Fibroblast of pulmonary artery (primary cell): ENCODE measurements at regions not wholly inside any gene's neighbourhood (a gene's known extent, or its start where the extent isn't known, plus 50 kb on each side); places are given as distances from the start of the nearest gene placed in this dataset.

Source experiments
- DNase-seq: peaks from one replicate; pipeline ENCODE4 v3.0.0-alpha.2; 2010; ENCODE audit warnings: low read depth
- H3K4me3 ChIP-seq: replicated peaks from 2 replicates; pipeline ENCODE4 v1.5.1; 2011; ENCODE audit warnings: low read depth, mild to moderate bottlenecking, control low read depth, low read length, moderate library complexity
- TF ChIP-seq, protein P1 (sequence below): IDR thresholded peaks from 2 replicates; pipeline ENCODE4 v1.5.1; 2011; ENCODE audit warnings: mild to moderate bottlenecking, control low read depth, low read length, inconsistent platforms; ENCODE audit errors: missing control alignments

DNA sequence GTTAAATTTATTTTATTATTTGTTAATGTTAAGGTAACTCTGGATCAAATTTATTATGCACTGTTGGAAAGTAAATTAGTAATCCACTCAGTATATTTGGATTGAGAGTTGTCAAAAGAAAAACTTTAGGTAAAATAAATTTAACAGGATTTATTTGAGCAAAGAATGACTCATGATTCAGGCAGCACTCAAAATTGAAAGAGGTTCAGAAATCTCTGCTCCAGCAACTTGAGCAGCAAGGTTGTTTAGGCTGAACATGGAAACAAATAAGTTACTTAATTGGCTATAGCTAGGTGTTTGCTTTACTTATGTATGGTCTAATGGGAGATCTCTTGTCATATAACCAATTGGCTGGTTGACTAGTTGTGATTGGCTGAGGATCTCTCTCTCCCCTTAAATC, 296.2 kb upstream of the EDIL3 start:
- DNase-seq: no peak
- H3K4me3 ChIP-seq: no peak overlapping the region
- TF ChIP-seq, protein P1, sequence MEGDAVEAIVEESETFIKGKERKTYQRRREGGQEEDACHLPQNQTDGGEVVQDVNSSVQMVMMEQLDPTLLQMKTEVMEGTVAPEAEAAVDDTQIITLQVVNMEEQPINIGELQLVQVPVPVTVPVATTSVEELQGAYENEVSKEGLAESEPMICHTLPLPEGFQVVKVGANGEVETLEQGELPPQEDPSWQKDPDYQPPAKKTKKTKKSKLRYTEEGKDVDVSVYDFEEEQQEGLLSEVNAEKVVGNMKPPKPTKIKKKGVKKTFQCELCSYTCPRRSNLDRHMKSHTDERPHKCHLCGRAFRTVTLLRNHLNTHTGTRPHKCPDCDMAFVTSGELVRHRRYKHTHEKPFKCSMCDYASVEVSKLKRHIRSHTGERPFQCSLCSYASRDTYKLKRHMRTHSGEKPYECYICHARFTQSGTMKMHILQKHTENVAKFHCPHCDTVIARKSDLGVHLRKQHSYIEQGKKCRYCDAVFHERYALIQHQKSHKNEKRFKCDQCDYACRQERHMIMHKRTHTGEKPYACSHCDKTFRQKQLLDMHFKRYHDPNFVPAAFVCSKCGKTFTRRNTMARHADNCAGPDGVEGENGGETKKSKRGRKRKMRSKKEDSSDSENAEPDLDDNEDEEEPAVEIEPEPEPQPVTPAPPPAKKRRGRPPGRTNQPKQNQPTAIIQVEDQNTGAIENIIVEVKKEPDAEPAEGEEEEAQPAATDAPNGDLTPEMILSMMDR: no peak

GRCh38 chr5:84673785-84674184, 289.1 kb upstream of the EDIL3 start:
- no peak overlapping the region for H3K4me3 ChIP-seq
- no peak for DNase-seq
- TF ChIP-seq, protein P1: no peak

- DNase-seq: no peak
- H3K4me3 ChIP-seq: no peak overlapping the region
- TF ChIP-seq, protein P1: no peak
Observed at GRCh38 chr5:84667576-84667975, 282.9 kb upstream of the EDIL3 start.

DNA sequence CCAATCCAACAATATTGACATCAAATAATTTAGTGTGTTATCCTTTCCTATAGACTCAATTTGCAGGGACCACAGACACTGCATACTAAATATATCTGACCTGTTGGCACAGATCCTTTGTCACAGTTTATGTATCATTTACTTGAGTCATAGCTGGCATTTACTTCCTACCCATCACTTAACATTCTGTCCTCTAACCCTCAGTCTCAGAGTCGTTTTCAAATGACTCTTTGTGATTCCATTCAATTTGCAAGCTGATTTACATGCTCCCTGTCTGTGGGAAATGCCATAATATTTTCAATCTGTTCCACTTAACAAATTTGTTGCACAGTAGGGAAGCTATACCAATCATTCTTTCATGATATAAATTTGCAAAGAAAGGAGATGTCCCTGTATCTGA, 265.7 kb upstream of the EDIL3 start:
- no peak for DNase-seq
- no peak overlapping the region for H3K4me3 ChIP-seq
- TF ChIP-seq, protein P1: no peak

DNA sequence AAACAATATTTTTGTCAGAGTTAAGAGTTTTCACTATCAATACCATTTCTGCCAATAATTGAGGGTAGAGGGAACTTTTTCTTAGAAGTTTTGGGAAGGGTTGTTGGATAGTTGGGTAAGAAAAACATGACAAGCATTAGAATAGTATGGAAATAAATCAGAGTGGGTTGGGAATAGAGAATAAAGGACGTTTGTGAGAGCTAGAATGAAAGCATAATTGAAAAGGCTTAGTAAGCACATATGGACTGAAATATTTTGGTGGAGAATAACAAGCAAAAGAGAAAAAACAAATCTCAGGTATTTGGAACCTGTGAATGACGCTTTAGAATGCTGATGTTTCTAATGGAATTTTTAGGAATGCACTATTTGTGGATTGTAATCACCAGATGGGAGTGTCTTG, 262.9 kb upstream of the EDIL3 start:
- no peak overlapping the region for H3K4me3 ChIP-seq
- DNase-seq: no peak
- TF ChIP-seq, protein P1: no peak

- peak; percentile 28 for DNase-seq
- TF ChIP-seq, protein P1: no peak
Observed at GRCh38 chr5:84642795-84643194, 258.1 kb upstream of the EDIL3 start.

DNA sequence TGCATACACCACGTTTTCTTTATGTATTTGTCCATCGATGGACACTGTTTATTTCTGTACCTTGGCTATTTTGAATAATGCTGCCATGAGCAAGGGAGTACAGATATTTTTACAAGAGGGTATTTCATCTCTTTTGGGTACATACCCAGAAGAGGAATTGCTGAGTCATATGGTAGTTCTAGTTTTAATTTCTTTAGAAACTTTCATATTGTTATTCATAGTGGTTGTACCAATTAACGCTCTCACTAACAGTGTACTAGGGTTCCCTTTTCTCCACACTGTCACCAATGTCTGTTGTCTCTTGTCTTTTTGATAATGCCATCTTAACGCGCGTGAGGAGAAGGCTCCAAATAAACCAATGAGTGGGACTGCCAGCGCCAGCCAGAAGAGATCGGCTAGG, 257.6 kb upstream of the EDIL3 start:
- TF ChIP-seq, protein P1: no peak
- no peak overlapping the region for H3K4me3 ChIP-seq

More at GRCh38 chr5:84642795-84643194, 258.1 kb upstream of the EDIL3 start:
- H3K4me3 ChIP-seq: no peak overlapping the region

More for the DNA sequence above, 257.6 kb upstream of the EDIL3 start:
- DNase-seq: no peak
